ENCODE measurements at regions not wholly inside any gene's neighbourhood (a gene's known extent, or its start where the extent isn't known, plus 50 kb on each side); places are given as distances from the start of the nearest gene placed in this dataset.

DNA sequence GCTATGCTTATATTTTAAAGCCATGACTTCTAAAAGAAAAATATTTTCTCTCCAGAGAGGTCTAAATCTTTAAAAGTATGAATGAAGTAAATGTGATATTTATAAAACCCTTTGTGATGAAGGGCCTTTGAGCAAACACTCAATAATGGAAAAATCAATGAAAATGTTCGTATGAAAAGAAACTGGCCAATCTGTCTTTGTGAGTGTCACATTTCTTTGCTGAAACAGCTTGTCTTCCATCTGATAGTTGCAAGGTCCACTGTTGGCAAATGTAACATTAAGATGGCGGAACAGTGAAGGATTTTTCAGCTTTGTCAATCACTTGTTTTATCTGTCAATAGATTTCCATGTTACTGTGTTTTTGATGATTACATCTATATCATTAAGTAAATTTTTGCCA, 162.9 kb upstream of the GATA6 start:
- H3K36me3 ChIP-seq (ENCODE audit: control insufficient read depth in 2 of 2, extremely low read depth in 1 of 2, insufficient read depth in 2 of 2, low read length in 2 of 2): no peaks in the 10 kb centered on the region
- H3K79me2 ChIP-seq (ENCODE audit: control insufficient read depth, insufficient read depth, low read length): no peaks in the 10 kb centered on the region
- no peaks in the 10 kb centered on the region for H3K9me3 ChIP-seq (replicated peaks; ENCODE audit: control insufficient read depth, insufficient read depth, low read length)
- no peaks in the 10 kb centered on the region for H3K9me1 ChIP-seq (replicated peaks; ENCODE audit: control insufficient read depth, extremely low read depth, insufficient read depth, low read length)
- no peak overlapping the region for H3K27ac ChIP-seq (ENCODE audit: insufficient read depth, low read depth, low read length)
- no peak overlapping the region for H2AFZ ChIP-seq (ENCODE audit: low read depth, low read length)
- TF ChIP-seq, protein P1, sequence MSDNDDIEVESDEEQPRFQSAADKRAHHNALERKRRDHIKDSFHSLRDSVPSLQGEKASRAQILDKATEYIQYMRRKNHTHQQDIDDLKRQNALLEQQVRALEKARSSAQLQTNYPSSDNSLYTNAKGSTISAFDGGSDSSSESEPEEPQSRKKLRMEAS (IDR thresholded peaks at IDR 0.05; ENCODE audit: insufficient read depth, insufficient read length): no peak
- TF ChIP-seq POLR2AphosphoS5 (IDR thresholded peaks at IDR 0.05; ENCODE audit: insufficient read depth, low read depth, low read length): no peak
- TF ChIP-seq POLR2A (IDR thresholded peaks at IDR 0.05; ENCODE audit: low read depth, low read length): no peak
- no peak for TF ChIP-seq MYC (IDR thresholded peaks at IDR 0.05; ENCODE audit: low read depth, low read length)
- TF ChIP-seq, protein P2, sequence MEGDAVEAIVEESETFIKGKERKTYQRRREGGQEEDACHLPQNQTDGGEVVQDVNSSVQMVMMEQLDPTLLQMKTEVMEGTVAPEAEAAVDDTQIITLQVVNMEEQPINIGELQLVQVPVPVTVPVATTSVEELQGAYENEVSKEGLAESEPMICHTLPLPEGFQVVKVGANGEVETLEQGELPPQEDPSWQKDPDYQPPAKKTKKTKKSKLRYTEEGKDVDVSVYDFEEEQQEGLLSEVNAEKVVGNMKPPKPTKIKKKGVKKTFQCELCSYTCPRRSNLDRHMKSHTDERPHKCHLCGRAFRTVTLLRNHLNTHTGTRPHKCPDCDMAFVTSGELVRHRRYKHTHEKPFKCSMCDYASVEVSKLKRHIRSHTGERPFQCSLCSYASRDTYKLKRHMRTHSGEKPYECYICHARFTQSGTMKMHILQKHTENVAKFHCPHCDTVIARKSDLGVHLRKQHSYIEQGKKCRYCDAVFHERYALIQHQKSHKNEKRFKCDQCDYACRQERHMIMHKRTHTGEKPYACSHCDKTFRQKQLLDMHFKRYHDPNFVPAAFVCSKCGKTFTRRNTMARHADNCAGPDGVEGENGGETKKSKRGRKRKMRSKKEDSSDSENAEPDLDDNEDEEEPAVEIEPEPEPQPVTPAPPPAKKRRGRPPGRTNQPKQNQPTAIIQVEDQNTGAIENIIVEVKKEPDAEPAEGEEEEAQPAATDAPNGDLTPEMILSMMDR (IDR thresholded peaks at IDR 0.05; ENCODE audit: extremely low read depth in 1 of 2, insufficient read depth in 1 of 2, low read depth in 1 of 2, low read length in 2 of 2): no peak
- intact Hi-C loops (cut with micrococcal nuclease) (no loop called here), dilution Hi-C loops (cut with MboI; ENCODE audit: extremely low pct_ligation_motif_present, low sequenced_read_pairs) (no loop called here)
- no peaks in the 10 kb centered on the region for H4K20me1 ChIP-seq (replicated peaks; ENCODE audit: control insufficient read depth, extremely low read depth, insufficient read depth, low read length)
- no peak overlapping the region for H3K4me2 ChIP-seq (ENCODE audit: insufficient read depth, low read length)
- no peaks in the 10 kb centered on the region for H3K27me3 ChIP-seq (ENCODE audit: control insufficient read depth in 2 of 2, insufficient read depth in 2 of 2, low read length in 2 of 2)
- DNase-seq (ENCODE audit: low read depth, low spot score) (no peak), FAIRE-seq (no peak)
- no peaks in the 10 kb centered on the region for H3K4me1 ChIP-seq (ENCODE audit: control insufficient read depth, extremely low read depth, insufficient read depth, low read length)
- POLR2A ChIA-PET: no interaction called here
- H3K9ac ChIP-seq (replicated peaks; ENCODE audit: extremely low read depth, insufficient read depth, low read length): no peak overlapping the region
- no TSS peak for BruUV-seq (replicated peaks)
- H3K4me3 ChIP-seq (replicated peaks in 1 of 3; ENCODE audit: insufficient read depth in 1 of 3, low read depth in 1 of 3, low read length in 3 of 3): no peak overlapping the region
- CTCF ChIA-PET: interaction anchor here (2.8 kb wide), 1 partner anchor 8 kb away, joined by 10 read pairs; no protein-coding TSS in a partner anchor

DNA sequence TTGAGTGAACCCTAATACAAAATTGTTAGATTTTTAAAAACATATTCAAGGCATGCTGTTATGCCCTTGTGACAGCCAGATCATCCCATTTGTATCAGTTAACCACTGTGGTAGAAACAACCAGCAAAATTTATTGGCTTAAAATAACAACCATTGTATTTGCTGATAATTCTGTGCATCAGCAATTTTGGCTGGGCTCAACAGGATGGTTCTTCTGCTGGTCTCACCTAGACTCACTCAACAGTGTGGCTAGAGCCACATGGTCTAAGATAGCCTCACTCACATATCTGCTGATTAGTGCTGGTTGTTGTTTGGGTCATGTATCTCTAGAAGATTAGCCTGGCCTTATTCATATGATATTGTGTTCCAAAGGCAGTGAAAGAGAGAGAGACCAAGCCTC, 160.1 kb upstream of the GATA6 start:
- Histone ChIP-seq H3K4me3 (replicated peaks in 1 of 3; ENCODE audit: insufficient read depth in 1 of 3, low read depth in 1 of 3, low read length in 3 of 3) (no peak overlapping the region), H3K79me2 (ENCODE audit: control insufficient read depth, insufficient read depth, low read length) (no peaks in the 10 kb centered on the region), H3K27ac (ENCODE audit: insufficient read depth, low read depth, low read length) (no peak overlapping the region), H3K9me1 (replicated peaks; ENCODE audit: control insufficient read depth, extremely low read depth, insufficient read depth, low read length) (no peaks in the 10 kb centered on the region), H3K27me3 (ENCODE audit: control insufficient read depth in 2 of 2, insufficient read depth in 2 of 2, low read length in 2 of 2) (peaks cover 0 to 2% of the 10 kb centered on the region in 2 experiments), H4K20me1 (replicated peaks; ENCODE audit: control insufficient read depth, extremely low read depth, insufficient read depth, low read length) (no peaks in the 10 kb centered on the region), H2AFZ (ENCODE audit: low read depth, low read length) (no peak overlapping the region), H3K4me2 (ENCODE audit: insufficient read depth, low read length) (no peak overlapping the region), H3K36me3 (ENCODE audit: control insufficient read depth in 2 of 2, extremely low read depth in 1 of 2, insufficient read depth in 2 of 2, low read length in 2 of 2) (no peaks in the 10 kb centered on the region), H3K4me1 (ENCODE audit: control insufficient read depth, extremely low read depth, insufficient read depth, low read length) (no peaks in the 10 kb centered on the region), H3K9me3 (replicated peaks; ENCODE audit: control insufficient read depth, insufficient read depth, low read length) (no peaks in the 10 kb centered on the region), H3K9ac (replicated peaks; ENCODE audit: extremely low read depth, insufficient read depth, low read length) (no peak overlapping the region)
- FAIRE-seq (no peak), DNase-seq (ENCODE audit: low read depth, low spot score) (no peak)
- BruUV-seq (replicated peaks): no TSS peak
- CTCF ChIA-PET: no interaction called here
- intact Hi-C loops (cut with micrococcal nuclease): no loop called here
- POLR2A ChIA-PET: no interaction called here
- dilution Hi-C loops (cut with MboI; ENCODE audit: extremely low pct_ligation_motif_present, low sequenced_read_pairs): no loop called here
- no peak for TF ChIP-seq POLR2A (IDR thresholded peaks at IDR 0.05; ENCODE audit: low read depth, low read length)

Measured in endothelial cell of umbilical vein (primary cell).